ENCODE measurements at regions not wholly inside any gene's neighbourhood (a gene's known extent, or its start where the extent isn't known, plus 50 kb on each side); places are given as distances from the start of the nearest gene placed in this dataset.

DNA sequence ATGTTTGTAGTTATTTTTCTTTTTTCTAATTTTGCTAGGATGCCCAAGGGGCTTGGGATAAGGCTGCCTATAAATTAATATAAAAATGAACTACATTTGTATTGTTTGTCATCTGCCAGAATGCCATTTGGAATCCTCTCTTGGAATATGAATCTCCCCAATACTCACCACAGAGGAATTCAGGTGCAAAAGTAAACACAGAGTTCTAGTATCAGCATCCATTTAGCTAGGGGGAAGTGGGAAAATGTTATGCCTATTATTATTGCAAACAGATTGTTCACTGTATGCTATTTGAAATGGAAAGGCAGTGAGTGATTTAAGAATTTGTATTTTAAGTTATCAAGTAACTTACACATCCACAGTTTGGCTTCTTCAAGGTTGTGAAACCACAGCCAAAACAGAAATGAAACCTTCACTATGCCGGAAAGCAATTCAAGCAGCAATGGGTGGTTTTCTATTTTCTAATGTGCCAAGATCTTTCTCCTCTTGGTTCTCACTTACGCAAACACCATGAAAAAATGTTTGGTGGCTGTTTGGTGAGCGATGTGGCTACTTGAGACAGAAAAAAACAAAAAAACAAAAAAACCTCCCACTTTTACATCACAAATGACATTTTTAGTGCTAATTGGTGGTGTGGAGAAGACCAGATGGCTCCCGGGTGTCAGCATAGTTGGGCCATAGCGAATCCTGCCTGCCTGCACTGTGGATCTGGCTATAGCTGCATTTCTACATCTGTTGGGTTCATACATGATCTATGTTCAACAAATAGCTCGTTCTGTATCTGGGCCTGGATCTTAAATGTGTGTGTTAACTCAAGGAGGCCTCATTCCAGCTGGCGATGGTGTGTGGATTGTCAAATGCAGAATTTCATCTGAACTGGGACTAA is 200.8 kb upstream of the GIMD1 start:
- TF ChIP-seq, protein P1, sequence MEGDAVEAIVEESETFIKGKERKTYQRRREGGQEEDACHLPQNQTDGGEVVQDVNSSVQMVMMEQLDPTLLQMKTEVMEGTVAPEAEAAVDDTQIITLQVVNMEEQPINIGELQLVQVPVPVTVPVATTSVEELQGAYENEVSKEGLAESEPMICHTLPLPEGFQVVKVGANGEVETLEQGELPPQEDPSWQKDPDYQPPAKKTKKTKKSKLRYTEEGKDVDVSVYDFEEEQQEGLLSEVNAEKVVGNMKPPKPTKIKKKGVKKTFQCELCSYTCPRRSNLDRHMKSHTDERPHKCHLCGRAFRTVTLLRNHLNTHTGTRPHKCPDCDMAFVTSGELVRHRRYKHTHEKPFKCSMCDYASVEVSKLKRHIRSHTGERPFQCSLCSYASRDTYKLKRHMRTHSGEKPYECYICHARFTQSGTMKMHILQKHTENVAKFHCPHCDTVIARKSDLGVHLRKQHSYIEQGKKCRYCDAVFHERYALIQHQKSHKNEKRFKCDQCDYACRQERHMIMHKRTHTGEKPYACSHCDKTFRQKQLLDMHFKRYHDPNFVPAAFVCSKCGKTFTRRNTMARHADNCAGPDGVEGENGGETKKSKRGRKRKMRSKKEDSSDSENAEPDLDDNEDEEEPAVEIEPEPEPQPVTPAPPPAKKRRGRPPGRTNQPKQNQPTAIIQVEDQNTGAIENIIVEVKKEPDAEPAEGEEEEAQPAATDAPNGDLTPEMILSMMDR (IDR thresholded peaks at IDR 0.05), result no peak

DNA sequence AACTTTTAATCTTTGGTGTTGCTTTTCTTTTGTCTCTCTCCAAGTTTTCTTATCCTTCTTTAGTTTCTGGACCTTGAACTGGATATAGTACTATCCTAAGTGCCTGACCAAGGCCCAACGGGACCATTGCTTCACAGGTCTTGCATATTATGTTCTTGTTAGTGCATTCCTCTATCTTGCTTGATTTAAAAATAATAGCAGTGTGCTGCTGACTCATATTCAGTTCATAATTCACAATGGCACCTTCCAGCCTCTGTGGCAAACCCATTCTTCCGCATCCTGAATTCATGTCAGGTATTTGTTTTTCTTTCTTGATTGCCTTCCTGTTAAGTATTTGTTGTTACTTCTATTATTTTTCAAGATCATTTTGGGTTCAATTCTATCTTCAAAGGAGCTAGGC is 197.1 kb upstream of the GIMD1 start:
- TF ChIP-seq, protein P1 (IDR thresholded peaks at IDR 0.05), result no peak

DNA sequence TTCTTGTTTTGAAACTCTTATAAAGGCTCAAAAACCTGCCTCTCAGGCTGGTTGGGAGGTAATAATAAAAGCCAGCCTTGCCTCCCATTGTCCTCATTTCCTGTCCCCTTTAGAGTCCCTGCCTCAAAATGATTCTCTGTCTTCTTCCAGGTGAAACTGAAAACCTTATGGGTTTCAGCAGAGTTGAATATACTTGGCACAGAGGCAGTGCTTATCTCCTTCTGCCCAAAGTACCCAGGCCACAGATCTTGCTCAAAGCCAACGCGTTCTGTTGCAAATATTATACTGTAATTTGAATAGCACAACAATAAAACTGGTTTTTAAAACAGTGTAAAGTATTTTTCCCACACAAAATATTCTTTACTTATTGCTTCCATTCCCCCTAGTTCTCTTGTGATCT is 183.1 kb upstream of the GIMD1 start:
- TF ChIP-seq, protein P1 (IDR thresholded peaks at IDR 0.05), result no peak

DNA sequence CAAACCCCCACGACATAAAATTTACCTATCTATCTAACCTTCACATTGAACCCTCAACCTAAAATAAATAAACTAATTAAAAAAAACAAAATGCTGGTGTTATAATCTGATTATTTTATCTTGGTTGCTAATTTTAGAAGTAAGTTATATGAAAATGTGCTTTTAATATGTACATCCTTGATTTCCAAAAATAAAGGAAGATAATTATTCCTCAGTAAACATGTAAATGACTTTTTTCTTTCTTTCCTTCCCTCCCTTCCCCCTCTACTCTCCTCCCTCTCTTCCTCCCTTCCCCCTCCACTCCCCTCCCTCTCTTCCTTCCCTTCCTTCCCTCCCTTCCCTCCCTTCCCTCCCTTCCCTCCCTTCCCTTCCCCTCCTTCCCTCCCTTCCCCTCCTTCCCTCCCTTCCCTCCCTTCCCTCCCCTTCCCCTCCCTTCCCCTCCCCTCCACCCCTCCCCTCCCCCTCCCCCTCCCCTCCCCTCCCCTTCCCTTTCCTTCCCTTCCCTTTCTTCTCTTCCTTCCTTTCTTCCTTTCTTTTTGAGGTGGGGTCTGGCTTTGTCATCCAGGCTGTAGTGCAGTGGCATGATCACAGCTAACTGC is 180.0 kb upstream of the GIMD1 start:
- TF ChIP-seq, protein P1 (IDR thresholded peaks at IDR 0.05), result no peak

DNA sequence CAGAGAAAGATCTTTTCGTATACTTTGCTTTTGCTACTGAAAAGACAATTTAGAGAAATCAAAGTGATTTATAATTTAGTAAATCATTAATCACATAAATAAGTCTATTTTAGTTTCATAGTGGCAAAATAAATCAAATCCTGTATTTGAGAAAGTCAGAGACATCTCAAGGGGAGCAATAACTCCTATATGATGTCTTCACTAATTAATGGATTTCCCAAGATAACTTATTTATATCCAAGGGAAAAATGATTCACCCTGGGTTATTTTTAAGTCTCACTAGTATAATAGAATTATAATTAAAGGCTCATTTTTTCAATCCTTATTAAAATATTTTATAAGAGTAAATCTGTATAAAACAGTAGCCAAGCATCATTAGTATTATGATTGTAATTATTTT is 177.8 kb upstream of the GIMD1 start:
- TF ChIP-seq, protein P1 (IDR thresholded peaks at IDR 0.05), result no peak

DNA sequence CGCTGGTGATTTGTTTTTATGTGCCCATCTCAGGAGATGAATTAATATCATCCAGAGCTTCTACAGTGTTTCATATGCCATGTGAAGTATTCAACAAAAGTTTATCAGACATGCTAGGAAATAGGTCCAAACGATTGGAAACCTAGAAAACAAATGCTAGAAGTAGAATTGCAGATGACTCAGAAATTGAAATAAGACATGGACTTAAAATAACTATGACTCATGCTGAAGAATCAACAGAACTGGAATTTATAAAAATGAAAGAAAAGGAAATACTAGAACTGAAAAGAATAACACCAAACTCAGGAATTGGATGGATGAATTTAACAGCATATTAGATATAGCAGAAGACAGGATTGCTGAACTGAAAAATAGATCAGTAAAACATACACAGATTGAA is 172.7 kb upstream of the GIMD1 start:
- TF ChIP-seq, protein P1 (IDR thresholded peaks at IDR 0.05), result no peak

DNA sequence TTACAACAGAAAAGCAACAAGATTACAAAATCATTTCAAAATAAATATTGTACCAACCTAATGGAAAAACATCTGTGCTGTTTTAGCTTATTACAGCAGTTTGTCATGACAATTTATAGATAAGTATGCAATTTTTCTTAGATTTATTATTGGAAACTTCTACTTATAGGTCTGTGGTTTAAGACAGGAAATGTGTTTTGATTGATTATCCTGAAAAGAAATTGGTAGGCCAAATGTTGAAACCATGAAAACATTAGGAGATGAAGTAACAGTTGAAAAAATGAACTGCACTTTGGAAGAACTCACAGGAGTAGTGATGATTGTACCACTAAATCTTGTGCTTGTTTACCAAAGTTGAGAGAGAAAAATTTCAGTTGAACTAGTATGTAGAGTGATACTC is 162.2 kb upstream of the GIMD1 start:
- TF ChIP-seq, protein P1 (IDR thresholded peaks at IDR 0.05), result no peak

Data from LNCAP (cell line).